IMR-90 (cell line): ENCODE measurements at regions not wholly inside any gene's neighbourhood (a gene's known extent, or its start where the extent isn't known, plus 50 kb on each side); places are given as distances from the start of the nearest gene placed in this dataset.

ENCODE experiments used
- ATAC-seq: fragments of 200-7000 bp; cut with Tn5 transposase; 2 replicates; pipeline ENCODE4 v1.9.1; 2020; ENCODE audit warnings: low read depth, mild to moderate bottlenecking, moderate library complexity
- BruUV-seq: library from RNA; stranded (reverse); fragments of 400-500 nt; replicated peaks from 2 replicates; lab custom pipeline; 2021; lab: Mats Ljungman, UMichigan
- CTCF ChIA-PET: fragments of 300-600 bp; formaldehyde crosslinking; extraction: SDS; loops from one replicate; lab custom pipeline; 2021; ENCODE audit warnings: antibody characterized with exemption; lab: Yijun Ruan, JAX
- POLR2A ChIA-PET: fragments of 300-600 bp; sonication (Branson Sonifier 250); formaldehyde crosslinking; loops from one replicate; lab custom pipeline; 2022; ENCODE audit warnings: antibody characterized with exemption; ENCODE audit not compliant: unreplicated experiment; lab: Charles Lee
- DNase-seq: peaks from one replicate; pipeline ENCODE4 v3.0.0; 2013
- H2AFZ ChIP-seq: replicated peaks from 2 replicates; pipeline ENCODE3; 2013; ENCODE audit warnings: low read length, mild to moderate bottlenecking; ENCODE audit not compliant: poor library complexity
- H2AK5ac ChIP-seq: 2 replicates; pipeline ENCODE4 v1.6.1; 2013; ENCODE audit warnings: low read depth, low read length, inconsistent platforms
- H2AK9ac ChIP-seq: replicated peaks from 2 replicates; pipeline ENCODE3; 2013; ENCODE audit warnings: mild to moderate bottlenecking, low read depth, low read length, moderate library complexity; ENCODE audit not compliant: poor library complexity
- H2BK120ac ChIP-seq: 2 replicates; pipeline ENCODE4 v1.6.1; 2013; ENCODE audit warnings: low read depth, low read length, inconsistent platforms
- H2BK15ac ChIP-seq: 3 replicates; pipeline ENCODE4 v1.6.1; 2013; ENCODE audit warnings: low read depth, low read length, inconsistent platforms
- H2BK20ac ChIP-seq: 2 replicates; pipeline ENCODE4 v1.6.1; 2013; ENCODE audit warnings: low read depth, mild to moderate bottlenecking, inconsistent platforms, low read length, moderate library complexity
- H2BK5ac ChIP-seq: 2 replicates; pipeline ENCODE4 v1.6.1; 2013; ENCODE audit warnings: mild to moderate bottlenecking, low read depth, low read length, inconsistent platforms; ENCODE audit not compliant: poor library complexity, severe bottlenecking
- H3K14ac ChIP-seq: replicated peaks from 2 replicates; pipeline ENCODE4 v1.6.1; 2013; ENCODE audit warnings: low read depth, low read length, inconsistent platforms
- H3K18ac ChIP-seq: 2 replicates; pipeline ENCODE4 v1.6.1; 2013; ENCODE audit warnings: low read depth, low read length, control low read depth
- H3K23ac ChIP-seq: 2 replicates; pipeline ENCODE4 v1.6.1; 2013; ENCODE audit warnings: low read depth, low read length, inconsistent platforms
- H3K27ac ChIP-seq: 2 replicates; pipeline ENCODE4 v1.5.1; 2013; ENCODE audit warnings: mild to moderate bottlenecking, control low read depth, low read length; ENCODE audit not compliant: insufficient read depth
- H3K27me3 ChIP-seq: 2 replicates; pipeline ENCODE4 v1.6.1; 2013; ENCODE audit warnings: low read length; ENCODE audit not compliant: control insufficient read depth, insufficient read depth
- H3K36me3 ChIP-seq: 2 replicates; pipeline ENCODE4 v1.6.1; 2013; ENCODE audit warnings: low read length, mixed read lengths; ENCODE audit not compliant: control insufficient read depth, insufficient read depth
- H3K4ac ChIP-seq: 2 replicates; pipeline ENCODE4 v1.6.1; 2013; ENCODE audit warnings: low read depth, low read length, inconsistent platforms
- H3K4me1 ChIP-seq: 2 replicates; pipeline ENCODE4 v1.6.1; 2013; ENCODE audit warnings: low read length, mixed read lengths; ENCODE audit not compliant: control insufficient read depth, insufficient read depth
- H3K4me2 ChIP-seq: 2 replicates; pipeline ENCODE4 v1.6.1; 2013; ENCODE audit warnings: low read depth, mild to moderate bottlenecking, control low read depth, low read length, moderate library complexity
- H3K4me3 ChIP-seq: 2 replicates; pipeline ENCODE4 v1.5.1; 2013; ENCODE audit warnings: low read depth, mild to moderate bottlenecking, control low read depth, low read length, moderate library complexity; ENCODE audit not compliant: insufficient read depth
- H3K56ac ChIP-seq: 2 replicates; pipeline ENCODE4 v1.6.1; 2013; ENCODE audit warnings: low read length, inconsistent platforms; ENCODE audit not compliant: insufficient read depth; ENCODE audit errors: extremely low read depth
- H3K79me1 ChIP-seq, 2 experiments: 2 replicates each; pipeline ENCODE4 v1.6.1; 2013; ENCODE audit warnings: low read length in 2 of 2, inconsistent platforms in 1 of 2, low read depth in 1 of 2
- H3K9ac ChIP-seq: 2 replicates; pipeline ENCODE4 v1.6.1; 2013; ENCODE audit warnings: low read depth, low read length, control low read depth
- H3K9me1 ChIP-seq: 2 replicates; pipeline ENCODE4 v1.6.1; 2013; ENCODE audit warnings: low read length, inconsistent platforms; ENCODE audit not compliant: insufficient read depth
- H3K9me3 ChIP-seq: 2 replicates; pipeline ENCODE4 v1.6.1; 2013; ENCODE audit warnings: low read length; ENCODE audit not compliant: control insufficient read depth, insufficient read depth
- H4K20me1 ChIP-seq: 2 replicates; pipeline ENCODE4 v1.6.1; 2013; ENCODE audit warnings: low read length, inconsistent platforms; ENCODE audit not compliant: insufficient read depth
- H4K5ac ChIP-seq: 2 replicates; pipeline ENCODE4 v1.6.1; 2013; ENCODE audit warnings: mild to moderate bottlenecking, low read depth, low read length, control low read depth
- H4K8ac ChIP-seq, 2 experiments: 2 replicates each; pipeline ENCODE4 v1.6.1; 2013; ENCODE audit warnings: low read depth in 2 of 2, low read length in 2 of 2, control low read depth in 1 of 2, inconsistent platforms in 1 of 2
- H4K91ac ChIP-seq: 2 replicates; pipeline ENCODE4 v1.6.1; 2013; ENCODE audit warnings: low read depth, low read length, inconsistent platforms; ENCODE audit not compliant: insufficient read depth
- BHLHE40 ChIP-seq: fragments of 150-350 bp; IDR thresholded peaks from 2 replicates; pipeline ENCODE4 v1.6.1; 2016; ENCODE audit warnings: mild to moderate bottlenecking, low read depth, low read length
- CEBPB ChIP-seq: IDR thresholded peaks from 2 replicates; pipeline ENCODE4 v1.6.1; 2012; ENCODE audit warnings: low read depth, low read length, improper control_type of control experiment
- POLR2A ChIP-seq: IDR thresholded peaks from 2 replicates; pipeline ENCODE4 v1.6.1; 2012; ENCODE audit warnings: mild to moderate bottlenecking, low read depth, low read length
- USF2 ChIP-seq: fragments of 150-350 bp; IDR thresholded peaks from 2 replicates; pipeline ENCODE4 v1.6.1; 2017; ENCODE audit warnings: mild to moderate bottlenecking, antibody characterized with exemption, low read length, low read depth
- WGBS, 2 experiments: methylation state at CpG; one replicate each; pipeline versions ENCODE4 v1.1.5 to v1.1.7; 2013; ENCODE audit warnings: missing lambda C conversion rate in 2 of 2; ENCODE audit not compliant: insufficient read length in 1 of 2; ENCODE audit errors: extremely low coverage in 2 of 2; 5-methylcytosine and 5-hydroxymethylcytosine counted together
- dilution Hi-C: fragments of 300-500 bp; cut with HindIII; formaldehyde crosslinking; loops from one replicate; pipeline ENCODE4 v1.14.3; 2018; ENCODE audit warnings: low sequenced_read_pairs; ENCODE audit not compliant: unreplicated experiment
- in situ Hi-C: fragments of 300-500 bp; cut with MboI; formaldehyde crosslinking; loops from 3 replicates; pipeline ENCODE4 v1.14.3; 2019; ENCODE audit warnings: low sequenced_read_pairs, inconsistent platforms, mixed read lengths
- intact Hi-C: fragments of 100-400 bp; cut with micrococcal nuclease; formaldehyde crosslinking; loops from 2 replicates; pipeline ENCODE4 v1.10.0; 2022

DNA sequence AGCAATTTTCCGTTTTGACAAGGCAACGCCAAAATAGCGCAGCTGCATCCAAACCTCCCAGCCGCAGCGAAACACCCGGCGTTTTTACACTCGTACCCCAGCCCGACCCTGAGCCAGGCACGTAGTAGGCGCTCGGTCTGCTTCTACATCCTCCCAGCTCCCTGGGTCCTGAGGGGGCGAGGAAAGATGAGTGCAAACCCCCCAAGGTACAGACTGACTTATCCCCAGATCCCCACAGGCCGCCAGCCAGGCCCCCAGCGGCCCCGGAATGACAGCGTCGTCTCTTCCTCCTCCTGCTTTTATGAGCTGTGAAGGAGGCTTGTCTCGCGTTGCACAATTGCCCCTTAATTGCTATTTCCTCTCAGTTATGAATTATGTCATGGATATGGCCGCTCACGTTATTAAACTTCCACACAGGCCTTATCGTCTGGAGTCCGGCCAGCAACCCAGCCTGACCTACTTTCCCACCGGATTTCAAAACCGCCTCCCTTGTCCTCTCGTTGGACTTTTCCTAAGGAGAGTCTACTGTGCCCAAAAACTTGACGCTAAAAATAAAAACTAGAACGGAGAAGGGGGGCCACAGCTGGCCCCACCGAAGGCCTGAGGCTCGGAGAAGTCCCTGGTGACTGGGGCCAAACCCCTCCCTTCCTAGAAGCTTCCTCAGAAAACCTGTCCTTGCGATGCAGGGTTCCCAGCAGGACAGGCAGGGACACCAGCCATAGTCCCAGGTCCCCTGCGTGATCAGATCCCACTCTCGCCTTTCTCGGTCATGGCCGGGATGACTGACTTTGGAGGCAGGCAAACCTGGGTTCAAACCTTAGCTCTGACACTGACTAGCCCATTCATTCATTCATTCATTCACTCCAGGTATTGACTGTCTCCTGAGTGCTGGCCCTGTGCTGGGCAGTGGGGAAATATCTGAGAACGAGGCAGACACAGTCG is 130.9 kb upstream of the PTPN1 start:
- Histone ChIP-seq H2AFZ (peak overlapping the region; percentile 64), H3K4me3 (no peak overlapping the region), H3K9ac (peak overlapping the region; percentile 52), H3K18ac (peak overlapping the region; percentile 81), H4K8ac (peak overlapping the region; percentile 54 to 56; a peak in 2 of 4 replicates), H3K36me3 (no peaks in the 10 kb centered on the region), H3K9me3 (no peaks in the 10 kb centered on the region), H3K23ac (peak overlapping the region; percentile 94; the same call in 1 of the 2 replicates), H3K4me2 (peak overlapping the region; percentile 64), H4K5ac (peak overlapping the region; percentile 39), H2BK15ac (peak overlapping the region; percentile 18; the same call in 2 of the 3 replicates), H3K79me1 (peaks cover 0 to 8% of the 10 kb centered on the region in 2 experiments; a peak in 1 of 4 replicates), H3K56ac (no peak overlapping the region), H3K27me3 (no peaks in the 10 kb centered on the region), H2AK5ac (peak overlapping the region; percentile 83), H3K4ac (peak overlapping the region; percentile 90), H2BK20ac (peak overlapping the region; percentile 92), H3K4me1 (peaks cover 19% of the 10 kb centered on the region), H3K27ac (peak overlapping the region; percentile 82), H3K14ac (peak overlapping the region; percentile 88), H4K91ac (peak overlapping the region; percentile 35), H4K20me1 (no peaks in the 10 kb centered on the region), H2BK120ac (peak overlapping the region; percentile 75), H3K9me1 (no peaks in the 10 kb centered on the region), H2BK5ac (peak overlapping the region; percentile 11), H2AK9ac (peak overlapping the region; percentile 48)
- ChIA-PET CTCF (interaction anchor here (0.6 to 0.7 kb wide), 2 partner anchors 22 to 58 kb away, joined by 3 to 4 read pairs; no protein-coding TSS in a partner anchor), POLR2A (interaction anchor here (1.1 kb wide), 1 partner anchor 188 kb away, joined by 4 read pairs; no protein-coding TSS in a partner anchor)
- peak; percentile 92 for DNase-seq
- peak; percentile 69 for ATAC-seq
- 88% methylated on average over 3 of the region's 38 CpGs; no CpG with 5 or more reads in 1 of the 2 experiments for WGBS, 2 experiments
- dilution Hi-C loops: no loop called here
- no TSS peak for BruUV-seq
- intact Hi-C loops: no loop called here
- TF ChIP-seq BHLHE40 (peak; percentile 74), CEBPB (peak; percentile 97), POLR2A (peak; percentile 78; the same call in 1 of the 2 replicates), USF2 (no peak)
- in situ Hi-C loops: no loop called here
